ENCODE measurements at regions not wholly inside any gene's neighbourhood (a gene's known extent, or its start where the extent isn't known, plus 50 kb on each side); places are given as distances from the start of the nearest gene placed in this dataset.
"Not testable (repeated sequence)": the region's sequence is repeated elsewhere in the genome, so short reads cannot be mapped to it uniquely, and the experiment has no call there.

DNA sequence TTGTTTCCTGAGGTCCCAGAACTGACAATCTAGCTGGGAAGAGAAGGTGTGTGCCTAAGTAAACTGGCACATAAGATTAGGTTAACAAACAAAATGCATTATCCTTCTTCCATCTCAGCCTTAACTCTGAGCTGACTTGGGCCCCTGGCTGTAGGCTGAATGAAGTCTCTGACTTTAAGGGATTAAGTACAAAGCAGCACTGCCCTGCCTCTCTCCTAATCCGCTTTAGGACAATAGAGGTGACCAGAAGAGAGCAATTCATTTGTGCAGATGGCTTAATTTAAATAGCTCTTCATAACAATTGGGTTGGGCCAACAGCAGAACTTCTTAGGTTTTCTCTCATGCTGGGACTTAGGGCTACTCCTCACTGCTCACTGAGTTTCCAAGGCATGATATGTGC lies 181.6 kb upstream of the SOX14 start:
- Histone ChIP-seq H3K4me3 (no peak overlapping the region), H3K9me3 (no peaks in the 10 kb centered on the region), H3K27me3 (no peaks in the 10 kb centered on the region), H3K4me1 (no peaks in the 10 kb centered on the region), H3K27ac (no peak overlapping the region), H3K36me3 (no peaks in the 10 kb centered on the region)
- TF ChIP-seq POLR2A (IDR thresholded peaks at IDR 0.05), result no peak
- TF ChIP-seq, protein P1, sequence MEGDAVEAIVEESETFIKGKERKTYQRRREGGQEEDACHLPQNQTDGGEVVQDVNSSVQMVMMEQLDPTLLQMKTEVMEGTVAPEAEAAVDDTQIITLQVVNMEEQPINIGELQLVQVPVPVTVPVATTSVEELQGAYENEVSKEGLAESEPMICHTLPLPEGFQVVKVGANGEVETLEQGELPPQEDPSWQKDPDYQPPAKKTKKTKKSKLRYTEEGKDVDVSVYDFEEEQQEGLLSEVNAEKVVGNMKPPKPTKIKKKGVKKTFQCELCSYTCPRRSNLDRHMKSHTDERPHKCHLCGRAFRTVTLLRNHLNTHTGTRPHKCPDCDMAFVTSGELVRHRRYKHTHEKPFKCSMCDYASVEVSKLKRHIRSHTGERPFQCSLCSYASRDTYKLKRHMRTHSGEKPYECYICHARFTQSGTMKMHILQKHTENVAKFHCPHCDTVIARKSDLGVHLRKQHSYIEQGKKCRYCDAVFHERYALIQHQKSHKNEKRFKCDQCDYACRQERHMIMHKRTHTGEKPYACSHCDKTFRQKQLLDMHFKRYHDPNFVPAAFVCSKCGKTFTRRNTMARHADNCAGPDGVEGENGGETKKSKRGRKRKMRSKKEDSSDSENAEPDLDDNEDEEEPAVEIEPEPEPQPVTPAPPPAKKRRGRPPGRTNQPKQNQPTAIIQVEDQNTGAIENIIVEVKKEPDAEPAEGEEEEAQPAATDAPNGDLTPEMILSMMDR (IDR thresholded peaks at IDR 0.05), result no peak
- no peak for DNase-seq
- intact Hi-C loops (cut with DNase I; ENCODE audit: low total_unique reads), result no loop called here

DNA sequence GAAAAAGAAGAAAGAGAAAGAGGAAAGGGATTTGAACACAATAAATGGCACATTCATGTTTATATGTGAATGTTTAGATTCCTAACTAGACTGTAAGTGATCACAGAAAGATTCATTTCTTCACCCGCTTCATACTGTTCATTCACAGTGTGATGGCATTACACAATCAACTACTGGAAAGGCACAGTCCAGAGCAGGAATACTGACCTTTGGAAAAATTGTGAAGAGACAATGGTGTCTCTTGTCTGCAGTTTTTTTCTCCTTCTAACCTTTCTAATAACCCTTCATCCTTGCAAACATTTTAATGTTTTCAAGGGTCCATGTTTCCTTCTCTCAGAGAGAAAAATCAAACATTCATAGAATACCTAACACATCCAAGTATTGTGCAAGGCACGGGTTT lies 180.9 kb upstream of the SOX14 start:
- intact Hi-C loops (cut with DNase I; ENCODE audit: low total_unique reads), result no loop called here
- Histone ChIP-seq H3K36me3 (no peaks in the 10 kb centered on the region), H3K4me1 (no peaks in the 10 kb centered on the region), H3K9me3 (no peaks in the 10 kb centered on the region), H3K4me3 (no peak overlapping the region), H3K27ac (no peak overlapping the region), H3K27me3 (no peaks in the 10 kb centered on the region)
- DNase-seq, result no peak
- TF ChIP-seq, protein P1 (IDR thresholded peaks at IDR 0.05), result no peak
- no peak for TF ChIP-seq POLR2A (IDR thresholded peaks at IDR 0.05)

DNA sequence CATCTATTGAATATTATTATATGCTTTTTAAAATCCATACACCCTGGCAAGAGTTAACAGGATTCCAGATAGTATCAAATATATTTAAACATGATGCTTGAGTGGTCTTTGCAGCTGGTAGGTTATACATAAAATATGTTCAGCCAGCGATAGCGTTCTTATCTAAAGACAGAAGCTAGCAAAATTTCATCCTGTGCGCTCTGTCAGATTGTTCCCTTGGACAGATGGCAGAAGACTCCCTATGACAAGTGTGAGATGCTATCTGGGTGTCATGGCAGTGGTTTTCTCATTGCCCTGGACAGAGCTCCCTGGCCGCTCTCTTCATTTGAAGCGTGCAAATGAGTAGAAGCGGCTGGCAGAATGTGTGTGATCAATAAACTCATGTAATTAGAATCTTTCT lies 175.2 kb upstream of the SOX14 start:
- no peak overlapping the region for H3K4me3 ChIP-seq
- no peaks in the 10 kb centered on the region for H3K4me1 ChIP-seq
- TF ChIP-seq, protein P1 (IDR thresholded peaks at IDR 0.05), result no peak
- TF ChIP-seq POLR2A (IDR thresholded peaks at IDR 0.05), result no peak
- H3K36me3 ChIP-seq, result no peaks in the 10 kb centered on the region
- H3K27me3 ChIP-seq, result no peaks in the 10 kb centered on the region
- no peaks in the 10 kb centered on the region for H3K9me3 ChIP-seq
- DNase-seq, result no peak
- intact Hi-C loops (cut with DNase I; ENCODE audit: low total_unique reads), result no loop called here
- no peak overlapping the region for H3K27ac ChIP-seq

DNA sequence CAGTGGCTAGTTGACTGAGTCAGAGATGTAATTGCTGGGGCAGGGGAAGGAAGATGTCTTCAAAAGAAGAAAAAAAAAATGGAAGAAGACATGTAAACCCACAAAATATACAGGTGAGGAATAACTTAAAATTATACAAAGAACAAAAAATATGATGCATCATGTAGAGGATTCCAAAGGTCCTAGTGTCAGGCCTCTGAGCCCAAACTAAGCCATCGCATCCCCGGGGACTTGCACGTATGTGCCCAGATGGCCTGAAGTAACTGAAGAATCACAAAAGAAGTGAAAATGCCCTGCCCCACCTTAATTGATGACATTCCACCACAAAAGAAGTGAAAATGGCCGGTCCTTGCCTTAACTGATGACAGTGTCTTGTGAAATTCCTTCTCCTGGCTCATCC lies 168.7 kb upstream of the SOX14 start:
- H3K27ac ChIP-seq; intact Hi-C loops (cut with DNase I; ENCODE audit: low total_unique reads); DNase-seq; H3K4me1 ChIP-seq; H3K36me3 ChIP-seq; H3K27me3 ChIP-seq; H3K9me3 ChIP-seq; H3K4me3 ChIP-seq: not testable (repeated sequence)

DNA sequence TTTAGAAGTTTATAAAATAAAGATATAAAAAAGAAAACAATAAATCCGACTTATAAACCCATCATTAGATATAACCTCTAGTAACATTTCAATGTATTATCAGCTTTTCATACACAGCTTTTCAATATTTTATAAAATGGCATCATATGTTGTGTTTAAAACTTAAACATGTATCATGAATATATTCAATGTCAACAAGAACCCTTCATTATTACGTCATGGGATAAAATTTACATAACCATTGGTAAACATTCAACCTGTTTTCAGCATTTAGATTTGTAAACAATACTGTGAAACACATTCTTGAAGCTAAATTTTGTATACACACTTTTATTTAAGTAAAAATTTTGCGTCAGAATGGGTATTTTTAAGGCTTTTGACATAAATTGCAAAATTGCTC lies 153.4 kb upstream of the SOX14 start:
- no peak for TF ChIP-seq POLR2A (IDR thresholded peaks at IDR 0.05)
- TF ChIP-seq, protein P1 (IDR thresholded peaks at IDR 0.05), result no peak
- Histone ChIP-seq H3K4me1 (no peaks in the 10 kb centered on the region), H3K4me3 (no peak overlapping the region), H3K27me3 (no peaks in the 10 kb centered on the region), H3K36me3 (no peaks in the 10 kb centered on the region), H3K9me3 (no peaks in the 10 kb centered on the region), H3K27ac (no peak overlapping the region)
- intact Hi-C loops (cut with DNase I; ENCODE audit: low total_unique reads), result no loop called here
- DNase-seq, result no peak

DNA sequence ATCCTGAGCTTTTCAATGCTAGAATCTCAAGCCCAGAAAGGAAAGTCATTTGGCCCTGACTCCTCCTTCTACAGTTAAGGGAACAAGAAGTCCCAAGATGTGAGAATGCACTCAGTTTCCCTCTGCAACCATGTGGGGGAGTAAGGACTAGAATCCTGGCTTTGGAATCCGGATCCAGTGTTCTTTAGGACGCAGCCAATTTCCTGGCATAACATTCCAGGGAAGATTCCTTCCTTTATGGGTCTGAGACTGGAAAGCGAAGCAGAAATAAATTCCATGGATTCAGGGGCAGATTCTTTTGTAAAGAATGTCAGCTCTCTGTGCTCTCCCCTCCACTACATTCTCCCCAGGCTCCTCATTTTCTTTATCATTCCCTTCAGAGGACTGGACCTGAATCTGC lies 151.8 kb upstream of the SOX14 start:
- Histone ChIP-seq H3K27ac (no peak overlapping the region), H3K27me3 (no peaks in the 10 kb centered on the region), H3K36me3 (no peaks in the 10 kb centered on the region), H3K4me1 (no peaks in the 10 kb centered on the region), H3K4me3 (no peak overlapping the region), H3K9me3 (no peaks in the 10 kb centered on the region)
- DNase-seq, result no peak
- TF ChIP-seq, protein P1 (IDR thresholded peaks at IDR 0.05), result no peak
- no peak for TF ChIP-seq POLR2A (IDR thresholded peaks at IDR 0.05)
- intact Hi-C loops (cut with DNase I; ENCODE audit: low total_unique reads), result no loop called here

All from uterus (tissue), 3 donors.